Fibroblast of lung (primary cell): ENCODE measurements at regions not wholly inside any gene's neighbourhood (a gene's known extent, or its start where the extent isn't known, plus 50 kb on each side); places are given as distances from the start of the nearest gene placed in this dataset.

Source experiments
- DNase-seq, 2 donors: peaks; one replicate each; pipeline versions ENCODE4 v3.0.0 to v3.0.0-alpha.2; 2010; ENCODE audit warnings: low read depth in 2 of 2
- H2AFZ ChIP-seq: 2 replicates; pipeline ENCODE4 v1.5.1; 2012; ENCODE audit warnings: low read length, control low read depth, inconsistent platforms
- H3K27ac ChIP-seq: 2 replicates; pipeline ENCODE4 v1.5.1; 2011; ENCODE audit warnings: low read length, control low read depth; ENCODE audit not compliant: insufficient read depth
- H3K27me3 ChIP-seq: 2 replicates; pipeline ENCODE4 v1.5.1; 2011; ENCODE audit warnings: mild to moderate bottlenecking, low read length; ENCODE audit not compliant: control insufficient read depth, insufficient read depth
- H3K36me3 ChIP-seq: 2 replicates; pipeline ENCODE4 v1.5.1; 2011; ENCODE audit warnings: low read length; ENCODE audit not compliant: control insufficient read depth, insufficient read depth
- H3K4me1 ChIP-seq: 2 replicates; pipeline ENCODE4 v1.5.1; 2011; ENCODE audit warnings: low read length; ENCODE audit not compliant: control insufficient read depth, insufficient read depth; ENCODE audit errors: extremely low read depth
- H3K4me2 ChIP-seq: 2 replicates; pipeline ENCODE4 v1.5.1; 2011; ENCODE audit warnings: low read length, control low read depth; ENCODE audit not compliant: insufficient read depth; ENCODE audit errors: extremely low read depth
- H3K4me3 ChIP-seq, 4 experiments: fragments of 200-600 bp in 1 of 4; sonication (generic) in 1 of 4; replicated peaks in 1 of 4; 2 replicates each; pipeline ENCODE4 v1.5.1; 2011 to 2016; ENCODE audit warnings: low read length in 4 of 4, low read depth in 3 of 4, mild to moderate bottlenecking in 3 of 4, control low read depth in 2 of 4, inconsistent platforms in 1 of 4, mixed read lengths in 1 of 4; ENCODE audit not compliant: insufficient read depth in 1 of 4; ENCODE audit errors: control extremely low read depth in 1 of 4
- H3K79me2 ChIP-seq: 2 replicates; pipeline ENCODE4 v1.5.1; 2012; ENCODE audit warnings: mild to moderate bottlenecking, low read length, inconsistent platforms; ENCODE audit not compliant: control insufficient read depth, insufficient read depth
- H3K9ac ChIP-seq: 2 replicates; pipeline ENCODE4 v1.5.1; 2011; ENCODE audit warnings: mild to moderate bottlenecking, low read length, control low read depth; ENCODE audit not compliant: insufficient read depth
- H3K9me3 ChIP-seq: 2 replicates; pipeline ENCODE4 v1.5.1; 2012; ENCODE audit warnings: low read depth, low read length; ENCODE audit not compliant: control insufficient read depth, insufficient read depth
- H4K20me1 ChIP-seq: 2 replicates; pipeline ENCODE4 v1.5.1; 2011; ENCODE audit warnings: low read length; ENCODE audit not compliant: control insufficient read depth, insufficient read depth; ENCODE audit errors: extremely low read depth
- CTCF ChIP-seq, 2 donors: IDR thresholded peaks in 1 of 2; conservative IDR thresholded peaks in 1 of 2; 1 replicate in 1 of 2; 2 replicates in 1 of 2; pipeline ENCODE4 v1.5.1; 2011 to 2012; ENCODE audit warnings: low read length in 2 of 2, control low read depth in 1 of 2, inconsistent platforms in 1 of 2, low read depth in 1 of 2, mild to moderate bottlenecking in 1 of 2
- EZH2 ChIP-seq: IDR thresholded peaks from 2 replicates; pipeline ENCODE4 v1.5.1; 2012; ENCODE audit warnings: low read length, control low read depth, mild to moderate bottlenecking; ENCODE audit errors: missing control alignments

- no peaks in the 10 kb centered on the region for H3K9me3 ChIP-seq
- no peak overlapping the region for H3K27ac ChIP-seq
- TF ChIP-seq CTCF (conservative IDR thresholded peaks at IDR 0.05 in 1 of 2, IDR thresholded peaks at IDR 0.05 in 1 of 2; ENCODE audit: low read depth in 1 of 2, low read length in 2 of 2) (no peak), EZH2 (no peak)
- no peaks in the 10 kb centered on the region for H3K27me3 ChIP-seq
- no peak overlapping the region for H2AFZ ChIP-seq
- H3K4me3 ChIP-seq: no peak overlapping the region
- peaks cover 15% of the 10 kb centered on the region for H3K4me1 ChIP-seq
- H4K20me1 ChIP-seq: no peaks in the 10 kb centered on the region
- peak; percentile 79 to 90 for DNase-seq
- no peaks in the 10 kb centered on the region for H3K36me3 ChIP-seq
- H3K79me2 ChIP-seq: no peaks in the 10 kb centered on the region
- no peak overlapping the region for H3K4me2 ChIP-seq
- no peak overlapping the region for H3K9ac ChIP-seq
Measured at GRCh38 chr2:160613466-160614153, 120.0 kb upstream of the RBMS1 start.

DNA sequence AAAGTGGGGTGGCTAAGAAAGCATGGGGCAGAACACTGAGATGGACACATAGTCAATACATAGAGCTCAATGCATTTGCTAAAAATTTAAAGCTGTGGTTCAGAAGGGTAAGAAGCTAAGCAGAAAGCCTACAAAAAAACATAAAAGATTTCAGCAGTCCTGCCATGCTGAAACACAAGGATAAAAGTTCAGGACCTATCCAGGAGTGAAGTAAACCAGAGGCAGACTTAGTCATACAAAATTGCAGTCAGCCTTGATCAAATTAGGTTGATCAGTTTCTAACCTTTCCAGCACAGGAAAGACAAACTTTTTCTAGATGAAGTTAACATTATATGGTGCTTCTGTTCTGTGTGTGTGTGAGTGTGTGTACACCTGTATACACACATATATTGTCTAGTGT, 120.8 kb upstream of the RBMS1 start:
- Histone ChIP-seq H2AFZ (no peak overlapping the region), H3K9ac (no peak overlapping the region), H3K4me1 (peaks cover 15% of the 10 kb centered on the region), H3K27me3 (no peaks in the 10 kb centered on the region), H3K27ac (no peak overlapping the region), H3K36me3 (no peaks in the 10 kb centered on the region), H3K4me3 (no peak overlapping the region), H3K9me3 (no peaks in the 10 kb centered on the region), H3K79me2 (no peaks in the 10 kb centered on the region), H4K20me1 (no peaks in the 10 kb centered on the region), H3K4me2 (no peak overlapping the region)
- TF ChIP-seq EZH2 (no peak), CTCF (conservative IDR thresholded peaks at IDR 0.05 in 1 of 2, IDR thresholded peaks at IDR 0.05 in 1 of 2; ENCODE audit: low read depth in 1 of 2, low read length in 2 of 2) (no peak)
- DNase-seq: no peak

DNA sequence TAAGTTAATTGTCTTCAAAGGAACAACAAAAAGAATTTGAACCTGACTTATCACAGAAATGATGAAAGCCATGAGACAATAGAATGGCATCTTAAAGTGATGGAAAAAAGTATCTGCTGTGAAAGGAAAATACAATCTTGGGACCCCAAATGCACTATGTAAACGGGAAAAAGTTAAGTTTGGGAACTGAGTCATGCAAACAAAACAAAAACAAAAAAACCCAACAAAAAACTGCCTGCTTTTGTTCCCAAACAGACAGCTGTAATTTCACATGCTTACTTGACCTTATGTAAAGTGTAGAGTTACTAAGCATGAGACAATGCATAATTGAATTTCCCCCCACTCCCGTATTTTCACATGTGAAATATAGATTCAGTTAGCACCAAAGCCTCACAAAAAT, 122.1 kb upstream of the RBMS1 start:
- Histone ChIP-seq H3K36me3 (no peaks in the 10 kb centered on the region), H3K27me3 (no peaks in the 10 kb centered on the region), H3K9ac (no peak overlapping the region), H3K4me2 (no peak overlapping the region), H3K27ac (no peak overlapping the region), H3K4me1 (peaks cover 15% of the 10 kb centered on the region), H3K9me3 (no peaks in the 10 kb centered on the region), H3K4me3 (no peak overlapping the region), H3K79me2 (no peaks in the 10 kb centered on the region), H4K20me1 (no peaks in the 10 kb centered on the region), H2AFZ (no peak overlapping the region)
- DNase-seq: no peak
- TF ChIP-seq CTCF (conservative IDR thresholded peaks at IDR 0.05 in 1 of 2, IDR thresholded peaks at IDR 0.05 in 1 of 2; ENCODE audit: low read depth in 1 of 2, low read length in 2 of 2) (no peak), EZH2 (no peak)
